Adrenal gland (tissue), 9 donors: ENCODE measurements at regions not wholly inside any gene's neighbourhood (a gene's known extent, or its start where the extent isn't known, plus 50 kb on each side); places are given as distances from the start of the nearest gene placed in this dataset.

ENCODE experiments used
- DNase-seq, 7 donors: peaks; one replicate each; pipeline ENCODE4 v3.0.0-alpha.2; 2019 to 2020
- H3K27ac ChIP-seq, 5 donors: fragments of 200-600 bp; sonication (generic) in 4 of 5; 1 replicate in 3 of 5; 2 replicates in 2 of 5; pipeline versions ENCODE4 v1.5.1 to v1.8.0; 2016 to 2020; ENCODE audit warnings: mild to moderate bottlenecking in 1 of 5
- H3K27me3 ChIP-seq: fragments of 200-600 bp; 2 replicates; pipeline ENCODE4 v1.8.0; 2021
- H3K36me3 ChIP-seq, 2 donors: fragments of 200-600 bp; replicated peaks in 1 of 2; 1 replicate in 1 of 2; 2 replicates in 1 of 2; pipeline versions ENCODE4 v1.5.1 to v1.8.0; 2018 to 2022
- H3K4me1 ChIP-seq, 2 donors: fragments of 200-600 bp; replicated peaks in 1 of 2; 1 replicate in 1 of 2; 2 replicates in 1 of 2; pipeline versions ENCODE4 v1.5.1 to v1.8.0; 2018 to 2021
- H3K4me3 ChIP-seq, 4 donors: fragments of 200-600 bp; sonication (generic) in 3 of 4; one replicate each; pipeline ENCODE4 v1.5.1; 2016 to 2018
- H3K9me3 ChIP-seq, 3 donors: fragments of 200-600 bp; sonication (generic) in 1 of 3; replicated peaks in 1 of 3; 1 replicate in 2 of 3; 2 replicates in 1 of 3; pipeline versions ENCODE4 v1.5.1 to v1.8.0; 2016 to 2021
- POLR2A ChIP-seq, 2 donors: fragments of 450-650 bp; IDR thresholded peaks; one replicate each; pipeline ENCODE4 v1.6.1; 2017; ENCODE audit warnings: antibody characterized with exemption in 2 of 2, mild to moderate bottlenecking in 2 of 2, moderate library complexity in 1 of 2
- WGBS, 4 donors: extraction: QIAGEN DNeasy Blood & Tissue Kit in 2 of 4; methylation state at CpG; one replicate each; pipeline versions ENCODE4 v1.1.5 to v1.1.7; 2013 to 2017; 5-methylcytosine and 5-hydroxymethylcytosine counted together
- intact Hi-C, 2 donors: fragments of 100-400 bp; cut with DNase I; formaldehyde crosslinking; loops; one replicate each; pipeline versions ENCODE4 v1.14.1 to v1.15.0; 2022 to 2023
- TF ChIP-seq, protein P1 (sequence below), 6 experiments: fragments of 450-650 bp in 4 of 6; fragments of 200-600 bp in 2 of 6; sonication (generic) in 1 of 6; IDR thresholded peaks; 1 replicate in 5 of 6; 2 replicates in 1 of 6; pipeline versions ENCODE4 v1.5.1 to v1.8.0; 2016 to 2021; ENCODE audit warnings: antibody characterized with exemption in 6 of 6, mild to moderate bottlenecking in 2 of 6, moderate library complexity in 1 of 6
- donor health status: healthy with polysubstance abuse.
- donor health status: Bipolar disorder and iron deficiency.
- donor health status: DM: yes; HTN: yes; CAD: no.
- donor health status: DM: no; HTN: no; CAD: no.
- donor health status: DM: no; HTN: no; CAD: no.

- DNase-seq = no peak
- 44 to 88% (median 66%) methylated on average over 1 of the region's 1 CpG for WGBS, 4 donors
- no peak overlapping the region for H3K27ac ChIP-seq
- no peaks in the 10 kb centered on the region for H3K9me3 ChIP-seq
- intact Hi-C loops = loop anchor here in 1 of 2 donors (10.0 kb wide), 1 partner anchor 241 kb away; the partner anchor contains the start of gene HMX3
- H3K4me3 ChIP-seq = no peak overlapping the region
- no peak for TF ChIP-seq POLR2A (IDR thresholded peaks at IDR 0.05)
- TF ChIP-seq, protein P1, sequence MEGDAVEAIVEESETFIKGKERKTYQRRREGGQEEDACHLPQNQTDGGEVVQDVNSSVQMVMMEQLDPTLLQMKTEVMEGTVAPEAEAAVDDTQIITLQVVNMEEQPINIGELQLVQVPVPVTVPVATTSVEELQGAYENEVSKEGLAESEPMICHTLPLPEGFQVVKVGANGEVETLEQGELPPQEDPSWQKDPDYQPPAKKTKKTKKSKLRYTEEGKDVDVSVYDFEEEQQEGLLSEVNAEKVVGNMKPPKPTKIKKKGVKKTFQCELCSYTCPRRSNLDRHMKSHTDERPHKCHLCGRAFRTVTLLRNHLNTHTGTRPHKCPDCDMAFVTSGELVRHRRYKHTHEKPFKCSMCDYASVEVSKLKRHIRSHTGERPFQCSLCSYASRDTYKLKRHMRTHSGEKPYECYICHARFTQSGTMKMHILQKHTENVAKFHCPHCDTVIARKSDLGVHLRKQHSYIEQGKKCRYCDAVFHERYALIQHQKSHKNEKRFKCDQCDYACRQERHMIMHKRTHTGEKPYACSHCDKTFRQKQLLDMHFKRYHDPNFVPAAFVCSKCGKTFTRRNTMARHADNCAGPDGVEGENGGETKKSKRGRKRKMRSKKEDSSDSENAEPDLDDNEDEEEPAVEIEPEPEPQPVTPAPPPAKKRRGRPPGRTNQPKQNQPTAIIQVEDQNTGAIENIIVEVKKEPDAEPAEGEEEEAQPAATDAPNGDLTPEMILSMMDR (IDR thresholded peaks at IDR 0.05) = no peak
- H3K4me1 ChIP-seq = no peaks in the 10 kb centered on the region
- no peaks in the 10 kb centered on the region for H3K36me3 ChIP-seq
- no peaks in the 10 kb centered on the region for H3K27me3 ChIP-seq
Observed at GRCh38 chr10:123375738-123376137, 221.5 kb downstream of the BUB3 start.

DNA sequence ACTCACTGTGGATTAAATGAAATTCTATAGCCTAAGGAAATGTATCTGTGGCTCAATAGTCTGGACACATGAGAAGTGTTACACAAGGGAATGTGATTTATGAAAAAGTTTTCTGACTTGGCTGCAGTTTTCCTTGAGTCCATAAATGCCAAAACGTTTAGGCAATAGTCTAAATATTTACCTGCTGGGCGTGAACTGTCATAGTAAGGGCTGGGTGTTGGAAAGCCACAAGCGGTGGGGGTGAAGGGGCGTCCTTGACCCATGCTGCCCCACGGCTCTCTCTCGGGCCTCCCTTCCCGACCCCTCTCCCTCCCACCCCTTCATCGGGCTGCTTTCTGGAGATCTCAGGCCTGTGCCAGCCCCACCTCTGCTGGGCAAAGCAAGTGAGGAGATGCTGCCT lies 223.7 kb downstream of the BUB3 start:
- Histone ChIP-seq H3K36me3 (no peaks in the 10 kb centered on the region), H3K27ac (no peak overlapping the region), H3K9me3 (no peaks in the 10 kb centered on the region), H3K4me1 (no peaks in the 10 kb centered on the region), H3K4me3 (no peak overlapping the region), H3K27me3 (no peaks in the 10 kb centered on the region)
- 53 to 63% (median 57%) methylated on average over 7 to 8 of the region's 8 CpGs for WGBS, 4 donors
- intact Hi-C loops = loop anchor here in 1 of 2 donors (10.0 kb wide), 1 partner anchor 243 kb away; the partner anchor contains the start of gene HMX3
- DNase-seq = no peak
- no peak for TF ChIP-seq POLR2A (IDR thresholded peaks at IDR 0.05)
- TF ChIP-seq, protein P1 (IDR thresholded peaks at IDR 0.05) = no peak

- Histone ChIP-seq H3K27me3 (no peaks in the 10 kb centered on the region), H3K9me3 (no peaks in the 10 kb centered on the region), H3K27ac (no peak overlapping the region), H3K36me3 (no peaks in the 10 kb centered on the region), H3K4me3 (no peak overlapping the region), H3K4me1 (no peaks in the 10 kb centered on the region)
- TF ChIP-seq POLR2A (IDR thresholded peaks at IDR 0.05) = no peak
- TF ChIP-seq, protein P1 (IDR thresholded peaks at IDR 0.05) = no peak
- WGBS, 4 donors = 93 to 100% (median 99%) methylated on average over 2 of the region's 2 CpGs
- no peak for DNase-seq
- intact Hi-C loops = loop anchor here in 1 of 2 donors (10.0 kb wide), 1 partner anchor 244 kb away; the partner anchor contains the start of gene HMX3
Observed at GRCh38 chr10:123378302-123378701, 224.1 kb downstream of the BUB3 start.

GRCh38 chr10:123379156-123379555 lies 225.0 kb downstream of the BUB3 start:
- TF ChIP-seq, protein P1 (IDR thresholded peaks at IDR 0.05) = no peak
- TF ChIP-seq POLR2A (IDR thresholded peaks at IDR 0.05) = no peak
- no peak overlapping the region for H3K27ac ChIP-seq
- DNase-seq = no peak
- no peaks in the 10 kb centered on the region for H3K27me3 ChIP-seq
- WGBS, 4 donors = 71 to 81% (median 74%) methylated on average over 5 of the region's 5 CpGs
- no peak overlapping the region for H3K4me3 ChIP-seq
- no peaks in the 10 kb centered on the region for H3K4me1 ChIP-seq
- H3K9me3 ChIP-seq = no peaks in the 10 kb centered on the region
- no peaks in the 10 kb centered on the region for H3K36me3 ChIP-seq
- intact Hi-C loops = loop anchor here in 1 of 2 donors (10.0 kb wide), 1 partner anchor 244 kb away; the partner anchor contains the start of gene HMX3
